ENCODE measurements at regions not wholly inside any gene's neighbourhood (a gene's known extent, or its start where the extent isn't known, plus 50 kb on each side); places are given as distances from the start of the nearest gene placed in this dataset.

GRCh38 chr2:128451084-128452023 is 132.7 kb upstream of the HS6ST1 start:
- DNase-seq = no peak

- no peak for DNase-seq
Measured at GRCh38 chr2:128452024-128452411, 133.3 kb upstream of the HS6ST1 start.

GRCh38 chr2:128452536-128453530 is 134.2 kb upstream of the HS6ST1 start:
- no peak for DNase-seq

- DNase-seq = no peak
Measured at GRCh38 chr2:128454980-128455720, 136.5 kb upstream of the HS6ST1 start.

- no peak for DNase-seq
Measured at GRCh38 chr2:128455721-128456050, 137.0 kb upstream of the HS6ST1 start.

- no peak for DNase-seq
Measured at GRCh38 chr2:128456281-128456680, 137.6 kb upstream of the HS6ST1 start.

- no peak for DNase-seq
Measured at GRCh38 chr2:128457006-128457604, 138.4 kb upstream of the HS6ST1 start.

GRCh38 chr2:128457716-128458115 is 139.0 kb upstream of the HS6ST1 start:
- no peak for DNase-seq

GRCh38 chr2:128458505-128458904 is 139.8 kb upstream of the HS6ST1 start:
- no peak for DNase-seq

- DNase-seq = no peak
Measured at GRCh38 chr2:128464456-128464855, 145.8 kb upstream of the HS6ST1 start.

GRCh38 chr2:128465246-128466170 is 146.8 kb upstream of the HS6ST1 start:
- DNase-seq = no peak

- DNase-seq = no peak
Measured at GRCh38 chr2:128466376-128466775, 147.7 kb upstream of the HS6ST1 start.

GRCh38 chr2:128466776-128467175 is 148.1 kb upstream of the HS6ST1 start:
- DNase-seq = no peak

GRCh38 chr2:128467321-128467969 is 148.8 kb upstream of the HS6ST1 start:
- no peak for DNase-seq

- no peak for DNase-seq
Measured at GRCh38 chr2:128468186-128468920, 149.7 kb upstream of the HS6ST1 start.

GRCh38 chr2:128469203-128469602 is 150.5 kb upstream of the HS6ST1 start:
- DNase-seq = no peak

- no peak for DNase-seq
Measured at GRCh38 chr2:128469875-128470274, 151.2 kb upstream of the HS6ST1 start.

GRCh38 chr2:128472789-128473174 is 154.1 kb upstream of the HS6ST1 start:
- no peak for DNase-seq

- DNase-seq = peak; percentile 3
Measured at GRCh38 chr2:128473175-128474035, 154.7 kb upstream of the HS6ST1 start.

Data from stimulated activated CD4-positive, alpha-beta T cell treated with anti-CD3 and anti-CD28 coated beads, Interleukin-12 subunit alpha, Interleukin-12 subunit beta, amount 100 ng/mL, for 4 hours (primary cell).